ENCODE measurements at regions not wholly inside any gene's neighbourhood (a gene's known extent, or its start where the extent isn't known, plus 50 kb on each side); places are given as distances from the start of the nearest gene placed in this dataset.
"Not testable (repeated sequence)": the region's sequence is repeated elsewhere in the genome, so short reads cannot be mapped to it uniquely, and the experiment has no call there.

- no peak for DNase-seq
These were observed 560.3 kb upstream of the KLF4 start for GRCh38 chr9:108049671-108050494.

- DNase-seq = no peak
These were observed 559.5 kb upstream of the KLF4 start for GRCh38 chr9:108049026-108049607.

GRCh38 chr9:108048406-108049025, 558.9 kb upstream of the KLF4 start:
- no peak for DNase-seq

DNA sequence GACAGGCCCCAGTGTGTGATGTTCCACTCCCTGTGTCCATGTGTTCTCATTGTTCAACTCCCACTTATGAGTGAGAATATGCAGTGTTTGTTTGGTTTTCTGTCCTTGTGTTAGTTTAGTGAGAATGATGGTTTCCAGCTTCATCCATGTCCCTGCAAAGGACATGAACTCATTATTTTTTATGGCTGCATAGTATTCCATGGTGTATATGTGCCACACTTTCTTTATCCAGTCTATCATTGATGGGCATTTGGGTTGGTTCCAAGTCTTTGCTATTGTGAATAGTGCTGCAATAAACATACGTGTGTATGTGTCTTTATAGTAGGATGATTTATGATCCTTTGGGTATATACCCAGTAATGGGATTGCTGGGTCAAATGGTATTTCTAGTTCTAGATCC, 558.2 kb upstream of the KLF4 start:
- not testable (repeated sequence) for DNase-seq

GRCh38 chr9:108047264-108047663, 557.7 kb upstream of the KLF4 start:
- no peak for DNase-seq

GRCh38 chr9:108045851-108046250, 556.3 kb upstream of the KLF4 start:
- DNase-seq = no peak

DNA sequence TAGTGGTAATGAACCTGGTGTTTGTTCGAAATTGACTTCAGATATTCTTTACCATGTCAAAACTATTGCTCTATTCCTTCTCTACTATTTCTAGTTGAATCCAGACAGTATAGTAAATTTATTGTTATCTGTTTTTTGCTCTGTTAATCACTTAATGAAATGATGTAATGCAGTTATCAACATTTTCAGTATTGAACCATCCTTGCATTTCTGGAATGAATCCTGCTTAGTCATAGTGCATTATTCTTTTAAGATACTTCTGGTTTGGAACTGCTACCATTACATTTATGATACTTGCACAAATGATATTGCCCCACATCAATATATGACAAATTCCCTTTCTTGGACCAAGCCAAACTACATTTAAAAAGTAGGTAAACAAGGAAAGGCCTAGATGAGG, 554.0 kb upstream of the KLF4 start:
- DNase-seq = no peak

GRCh38 chr9:108041551-108041950, 552.0 kb upstream of the KLF4 start:
- no peak for DNase-seq

- DNase-seq = no peak
These were observed 551.2 kb upstream of the KLF4 start for GRCh38 chr9:108040783-108041182.

DNA sequence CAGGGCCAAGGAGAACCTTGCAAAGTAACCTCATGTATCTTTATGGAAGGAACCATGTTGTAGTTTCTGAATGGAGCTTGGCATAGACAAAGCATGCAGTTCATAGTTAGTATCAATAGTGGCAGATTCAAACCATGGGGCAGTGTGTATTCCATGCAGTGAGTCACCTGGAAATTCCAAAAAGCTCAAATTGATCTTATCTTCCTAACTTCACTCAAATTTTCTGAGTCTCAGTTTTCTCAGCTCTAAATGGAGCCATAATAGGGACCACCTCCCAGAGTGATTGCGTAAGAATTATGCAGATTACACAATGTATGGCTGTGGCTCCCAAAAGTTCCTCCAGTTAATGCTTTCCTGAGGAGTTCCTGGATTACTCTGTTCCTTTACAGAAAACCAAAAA, 549.9 kb upstream of the KLF4 start:
- no peak for DNase-seq

GRCh38 chr9:108039012-108039411, 549.4 kb upstream of the KLF4 start:
- no peak for DNase-seq

GRCh38 chr9:108035487-108035886, 545.9 kb upstream of the KLF4 start:
- DNase-seq = no peak

DNA sequence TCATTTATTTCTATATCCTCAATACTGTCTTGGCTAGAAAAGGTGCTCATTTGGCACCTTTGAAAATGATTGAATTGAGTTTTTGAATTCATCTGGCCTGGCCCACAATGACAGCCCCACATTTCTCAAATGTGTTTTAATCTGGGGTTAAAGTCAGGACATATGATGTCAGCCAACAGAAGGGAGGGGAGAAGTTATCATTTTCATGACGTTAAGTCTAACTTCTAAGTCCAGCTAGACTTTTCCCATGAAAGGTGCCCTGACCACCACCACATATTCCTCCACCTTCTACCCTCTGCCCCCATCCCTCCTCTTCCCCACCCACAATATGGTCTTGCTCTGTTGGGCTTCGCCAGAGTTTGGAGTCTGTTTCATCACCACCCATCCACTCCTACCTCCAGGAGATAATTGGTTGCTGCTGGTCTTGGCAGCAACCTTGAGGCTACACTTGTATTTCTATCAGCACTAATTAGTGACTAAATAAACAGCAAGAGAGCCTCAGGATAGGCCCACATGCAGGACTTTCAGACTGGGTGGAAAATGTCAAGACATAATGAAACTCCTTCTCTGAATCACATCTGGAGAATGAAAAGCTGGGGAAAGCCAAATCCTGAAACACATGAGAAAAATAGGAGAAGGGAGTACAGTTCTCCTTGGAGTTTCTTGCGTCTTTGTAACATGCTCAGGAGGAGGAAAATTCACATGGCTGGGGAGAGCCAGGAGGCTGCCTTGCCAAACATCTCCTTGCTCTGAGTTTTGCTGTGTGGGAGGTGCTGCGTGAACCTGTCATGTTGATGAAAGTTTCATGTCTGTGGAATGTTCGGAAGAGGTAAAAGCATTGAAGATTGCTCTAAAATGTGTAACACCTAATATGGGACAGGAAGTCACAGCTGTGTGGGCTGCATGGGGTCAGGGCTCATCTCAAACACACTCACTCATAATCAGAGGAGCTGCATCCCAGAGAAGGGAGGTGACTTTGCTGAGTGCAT, 544.7 kb upstream of the KLF4 start:
- DNase-seq = no peak

GRCh38 chr9:108032079-108032478, 542.5 kb upstream of the KLF4 start:
- not testable (repeated sequence) for DNase-seq

GRCh38 chr9:108031221-108031620, 541.7 kb upstream of the KLF4 start:
- not testable (repeated sequence) for DNase-seq

DNA sequence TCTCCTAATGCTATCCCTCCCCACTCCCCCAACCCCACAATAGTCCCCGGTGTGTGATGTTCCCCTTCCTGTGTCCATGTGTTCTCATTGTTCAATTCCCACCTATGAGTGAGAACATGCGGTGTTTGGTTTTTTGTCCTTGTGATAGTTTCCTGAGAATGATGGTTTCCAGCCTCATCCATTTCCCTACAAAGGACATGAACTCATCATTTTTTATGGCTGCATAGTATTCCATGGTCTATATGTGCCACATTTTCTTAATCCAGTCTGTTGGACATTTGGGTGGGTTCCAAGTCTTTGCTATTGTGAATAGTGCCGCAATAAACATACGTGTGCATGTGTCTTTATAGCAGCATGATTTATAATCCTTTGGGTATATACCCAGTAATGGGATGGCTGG, 537.1 kb upstream of the KLF4 start:
- DNase-seq = not testable (repeated sequence)

DNA sequence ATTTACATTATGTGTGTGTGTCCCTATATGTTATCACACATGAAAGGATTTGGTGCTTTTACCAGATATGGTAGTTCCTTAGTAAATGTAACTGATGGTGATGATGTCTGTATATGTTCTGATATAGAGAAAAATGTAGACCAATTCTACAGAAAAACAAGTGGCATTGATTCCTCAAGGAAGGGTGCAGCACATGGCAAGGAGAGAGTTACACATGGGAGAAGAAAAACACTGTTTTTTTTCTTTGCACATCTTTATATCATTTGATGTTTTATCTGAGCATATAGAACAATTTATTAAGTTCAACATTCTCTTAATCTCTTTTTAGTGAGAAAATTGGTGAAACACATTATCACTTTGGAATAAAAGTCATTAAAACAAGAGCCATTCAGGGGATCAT, 535.0 kb upstream of the KLF4 start:
- DNase-seq = no peak

- no peak for DNase-seq
These were observed 532.8 kb upstream of the KLF4 start for GRCh38 chr9:108022246-108022935.

DNA sequence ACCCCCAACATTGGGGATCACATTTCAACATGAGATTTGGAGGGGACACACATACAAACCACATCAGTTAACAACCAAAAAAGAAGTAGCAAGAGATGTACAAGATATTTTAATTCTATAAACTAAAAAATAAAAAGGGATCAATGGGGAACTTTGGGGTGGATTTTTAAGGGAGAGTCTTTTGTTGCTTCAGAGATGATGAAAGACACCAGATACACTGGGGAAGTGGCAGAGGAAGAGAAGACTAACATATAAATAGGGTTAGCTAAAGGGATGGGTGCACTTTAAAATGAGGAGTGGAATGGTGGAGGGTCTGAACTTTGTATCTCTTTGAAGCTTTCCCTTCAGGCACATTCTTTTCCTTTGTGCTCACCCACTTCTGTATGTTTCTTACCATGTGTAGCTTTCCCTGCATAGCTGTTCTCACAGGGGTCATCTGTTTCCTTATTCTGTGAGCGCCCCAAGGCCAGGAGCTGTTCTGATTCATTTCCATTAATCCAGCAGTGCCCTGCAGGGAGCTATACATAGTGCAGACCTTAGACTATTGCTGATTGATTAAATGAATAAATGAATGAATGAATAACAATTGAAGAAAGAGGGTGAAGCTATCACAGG, 531.6 kb upstream of the KLF4 start:
- no peak for DNase-seq

- DNase-seq = no peak
These were observed 530.3 kb upstream of the KLF4 start for GRCh38 chr9:108019821-108020220.

DNA sequence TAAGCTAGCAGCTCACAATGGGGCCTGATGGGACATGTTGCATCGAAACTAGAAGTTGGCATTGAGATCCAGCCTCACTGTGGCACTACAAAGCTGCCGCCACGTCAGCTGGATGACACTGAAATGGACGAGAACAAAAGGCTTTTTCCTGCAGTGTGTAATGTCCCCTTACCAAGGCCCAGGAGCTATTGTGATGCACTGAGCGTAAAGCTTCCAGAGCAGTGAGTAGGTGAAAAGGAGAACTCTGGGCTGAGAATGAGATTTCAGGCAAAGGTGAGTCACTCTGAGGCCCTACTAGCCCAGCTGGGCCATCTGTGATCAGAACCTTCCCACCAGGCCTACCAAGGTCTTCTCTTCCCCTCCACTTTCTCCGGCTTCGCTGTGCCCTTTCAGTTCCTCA, 528.1 kb upstream of the KLF4 start:
- no peak for DNase-seq

GRCh38 chr9:108016446-108016845, 526.9 kb upstream of the KLF4 start:
- DNase-seq = no peak

Measured in CD4-positive, alpha-beta T cell treated with Interleukin-21 for 1 hour (primary cell).